ENCODE measurements at regions not wholly inside any gene's neighbourhood (a gene's known extent, or its start where the extent isn't known, plus 50 kb on each side); places are given as distances from the start of the nearest gene placed in this dataset.

- no peak overlapping the region for H2BK15ac ChIP-seq (ENCODE audit: low read length)
- no peak overlapping the region for H4K91ac ChIP-seq (ENCODE audit: low read depth, low read length, poor library complexity)
- DNase-seq (ENCODE audit: low spot score): no peak
Observed at GRCh38 chr7:79553811-79554555, 100.5 kb upstream of the MAGI2 start.

GRCh38 chr7:79552463-79552862 is 99.0 kb upstream of the MAGI2 start:
- Histone ChIP-seq H3K4ac (ENCODE audit: low read length) (no peak overlapping the region), H3K18ac (ENCODE audit: low read length) (no peak overlapping the region), H3K23ac (ENCODE audit: low read depth, low read length, poor library complexity) (no peak overlapping the region), H3K4me1 (ENCODE audit: control insufficient read depth in 2 of 2, insufficient read depth in 1 of 2, low read depth in 1 of 2, low read length in 2 of 2) (no peaks in the 10 kb centered on the region), H2AK5ac (ENCODE audit: low read depth, low read length) (no peak overlapping the region), H3K79me1 (ENCODE audit: low read depth, low read length) (no peaks in the 10 kb centered on the region), H3K9me3 (replicated peaks in 1 of 2; ENCODE audit: control insufficient read depth in 2 of 2, insufficient read depth in 1 of 2, low read depth in 1 of 2, low read length in 2 of 2) (no peaks in the 10 kb centered on the region), H3K27ac (replicated peaks; ENCODE audit: low read length) (no peak overlapping the region), H2AFZ (ENCODE audit: low read length) (no peak overlapping the region), H2BK120ac (ENCODE audit: low read depth, low read length) (no peak overlapping the region), H2BK5ac (ENCODE audit: low read length) (no peak overlapping the region), H3K4me3 (ENCODE audit: low read length in 2 of 2) (no peak overlapping the region), H3K9ac (ENCODE audit: low read depth, low read length, poor library complexity) (no peak overlapping the region), H3K4me2 (ENCODE audit: insufficient read depth, low read length, poor library complexity, severe bottlenecking) (no peak overlapping the region), H3K14ac (ENCODE audit: low read length) (no peak overlapping the region), H2BK12ac (ENCODE audit: low read length) (no peak overlapping the region), H4K8ac (ENCODE audit: low read depth, low read length) (no peak overlapping the region), H3K36me3 (replicated peaks in 1 of 2; ENCODE audit: control insufficient read depth in 2 of 2, insufficient read depth in 2 of 2, low read length in 2 of 2) (no peaks in the 10 kb centered on the region), H3K27me3 (ENCODE audit: control insufficient read depth in 3 of 3, insufficient read depth in 3 of 3, low read depth in 1 of 3, low read length in 3 of 3) (no peaks in the 10 kb centered on the region), H2BK15ac (ENCODE audit: low read length) (no peak overlapping the region), H4K91ac (ENCODE audit: low read depth, low read length, poor library complexity) (no peak overlapping the region)
- DNase-seq (ENCODE audit: low spot score): no peak

More at GRCh38 chr7:79553811-79554555, 100.5 kb upstream of the MAGI2 start:
- no peaks in the 10 kb centered on the region for H3K36me3 ChIP-seq (replicated peaks in 1 of 2; ENCODE audit: control insufficient read depth in 2 of 2, insufficient read depth in 2 of 2, low read length in 2 of 2)
- H2AFZ ChIP-seq (ENCODE audit: low read length): no peak overlapping the region
- no peak overlapping the region for H2BK120ac ChIP-seq (ENCODE audit: low read depth, low read length)
- no peak overlapping the region for H2BK5ac ChIP-seq (ENCODE audit: low read length)
- H3K79me1 ChIP-seq (ENCODE audit: low read depth, low read length): no peaks in the 10 kb centered on the region
- no peak overlapping the region for H3K18ac ChIP-seq (ENCODE audit: low read length)
- no peaks in the 10 kb centered on the region for H3K27me3 ChIP-seq (ENCODE audit: control insufficient read depth in 3 of 3, insufficient read depth in 3 of 3, low read depth in 1 of 3, low read length in 3 of 3)
- H3K23ac ChIP-seq (ENCODE audit: low read depth, low read length, poor library complexity): no peak overlapping the region
- no peak overlapping the region for H2BK12ac ChIP-seq (ENCODE audit: low read length)
- no peaks in the 10 kb centered on the region for H3K9me3 ChIP-seq (replicated peaks in 1 of 2; ENCODE audit: control insufficient read depth in 2 of 2, insufficient read depth in 1 of 2, low read depth in 1 of 2, low read length in 2 of 2)
- H4K8ac ChIP-seq (ENCODE audit: low read depth, low read length): no peak overlapping the region
- H3K4me2 ChIP-seq (ENCODE audit: insufficient read depth, low read length, poor library complexity, severe bottlenecking): no peak overlapping the region
- WGBS, 2 donors (ENCODE audit: extremely low coverage in 2 of 2, insufficient read length in 2 of 2, insufficient replicate concordance in 1 of 2): no CpG with 5 or more reads among the region's 6 CpGs
- H3K27ac ChIP-seq (replicated peaks; ENCODE audit: low read length): no peak overlapping the region
- no peak overlapping the region for H2AK5ac ChIP-seq (ENCODE audit: low read depth, low read length)
- no peak overlapping the region for H3K4ac ChIP-seq (ENCODE audit: low read length)
- H3K4me3 ChIP-seq (ENCODE audit: low read length in 2 of 2): no peak overlapping the region
- H3K4me1 ChIP-seq (ENCODE audit: control insufficient read depth in 2 of 2, insufficient read depth in 1 of 2, low read depth in 1 of 2, low read length in 2 of 2): no peaks in the 10 kb centered on the region
- no peak overlapping the region for H3K9ac ChIP-seq (ENCODE audit: low read depth, low read length, poor library complexity)
- H3K14ac ChIP-seq (ENCODE audit: low read length): no peak overlapping the region

GRCh38 chr7:79548727-79549126 is 95.3 kb upstream of the MAGI2 start:
- no CpG with 5 or more reads among the region's 3 CpGs for WGBS, 2 donors (ENCODE audit: extremely low coverage in 2 of 2, insufficient read length in 2 of 2, insufficient replicate concordance in 1 of 2)
- H3K27me3 ChIP-seq (ENCODE audit: control insufficient read depth in 3 of 3, insufficient read depth in 3 of 3, low read depth in 1 of 3, low read length in 3 of 3): no peaks in the 10 kb centered on the region
- no peak overlapping the region for H3K18ac ChIP-seq (ENCODE audit: low read length)
- no peak overlapping the region for H2BK5ac ChIP-seq (ENCODE audit: low read length)
- H3K4me1 ChIP-seq (ENCODE audit: control insufficient read depth in 2 of 2, insufficient read depth in 1 of 2, low read depth in 1 of 2, low read length in 2 of 2): no peaks in the 10 kb centered on the region
- no peak overlapping the region for H3K4ac ChIP-seq (ENCODE audit: low read length)
- H2BK12ac ChIP-seq (ENCODE audit: low read length): no peak overlapping the region
- H3K9ac ChIP-seq (ENCODE audit: low read depth, low read length, poor library complexity): no peak overlapping the region
- no peak overlapping the region for H2AFZ ChIP-seq (ENCODE audit: low read length)
- H3K4me2 ChIP-seq (ENCODE audit: insufficient read depth, low read length, poor library complexity, severe bottlenecking): no peak overlapping the region
- no peak overlapping the region for H2AK5ac ChIP-seq (ENCODE audit: low read depth, low read length)
- H3K79me1 ChIP-seq (ENCODE audit: low read depth, low read length): no peaks in the 10 kb centered on the region
- no peaks in the 10 kb centered on the region for H3K9me3 ChIP-seq (replicated peaks in 1 of 2; ENCODE audit: control insufficient read depth in 2 of 2, insufficient read depth in 1 of 2, low read depth in 1 of 2, low read length in 2 of 2)
- H3K14ac ChIP-seq (ENCODE audit: low read length): no peak overlapping the region
- H4K91ac ChIP-seq (ENCODE audit: low read depth, low read length, poor library complexity): no peak overlapping the region
- no peak overlapping the region for H3K4me3 ChIP-seq (ENCODE audit: low read length in 2 of 2)
- H4K8ac ChIP-seq (ENCODE audit: low read depth, low read length): no peak overlapping the region
- H2BK15ac ChIP-seq (ENCODE audit: low read length): no peak overlapping the region
- H3K27ac ChIP-seq (replicated peaks; ENCODE audit: low read length): no peak overlapping the region
- H2BK120ac ChIP-seq (ENCODE audit: low read depth, low read length): no peak overlapping the region
- DNase-seq (ENCODE audit: low spot score): no peak
- no peak overlapping the region for H3K23ac ChIP-seq (ENCODE audit: low read depth, low read length, poor library complexity)
- H3K36me3 ChIP-seq (replicated peaks in 1 of 2; ENCODE audit: control insufficient read depth in 2 of 2, insufficient read depth in 2 of 2, low read length in 2 of 2): no peaks in the 10 kb centered on the region

GRCh38 chr7:79547132-79547531 is 93.7 kb upstream of the MAGI2 start:
- H3K79me1 ChIP-seq (ENCODE audit: low read depth, low read length): no peaks in the 10 kb centered on the region
- no peak overlapping the region for H3K27ac ChIP-seq (replicated peaks; ENCODE audit: low read length)
- H2AFZ ChIP-seq (ENCODE audit: low read length): no peak overlapping the region
- H3K9me3 ChIP-seq (replicated peaks in 1 of 2; ENCODE audit: control insufficient read depth in 2 of 2, insufficient read depth in 1 of 2, low read depth in 1 of 2, low read length in 2 of 2): no peaks in the 10 kb centered on the region
- H3K14ac ChIP-seq (ENCODE audit: low read length): no peak overlapping the region
- no peak overlapping the region for H3K4me2 ChIP-seq (ENCODE audit: insufficient read depth, low read length, poor library complexity, severe bottlenecking)
- H4K8ac ChIP-seq (ENCODE audit: low read depth, low read length): no peak overlapping the region
- no peak overlapping the region for H4K91ac ChIP-seq (ENCODE audit: low read depth, low read length, poor library complexity)
- H2BK120ac ChIP-seq (ENCODE audit: low read depth, low read length): no peak overlapping the region
- H2BK15ac ChIP-seq (ENCODE audit: low read length): no peak overlapping the region
- no peaks in the 10 kb centered on the region for H3K4me1 ChIP-seq (ENCODE audit: control insufficient read depth in 2 of 2, insufficient read depth in 1 of 2, low read depth in 1 of 2, low read length in 2 of 2)
- H3K4me3 ChIP-seq (ENCODE audit: low read length in 2 of 2): no peak overlapping the region
- no peak overlapping the region for H2BK5ac ChIP-seq (ENCODE audit: low read length)
- no CpG with 5 or more reads among the region's 2 CpGs for WGBS, 2 donors (ENCODE audit: extremely low coverage in 2 of 2, insufficient read length in 2 of 2, insufficient replicate concordance in 1 of 2)
- DNase-seq (ENCODE audit: low spot score): no peak
- no peak overlapping the region for H3K4ac ChIP-seq (ENCODE audit: low read length)
- no peak overlapping the region for H3K23ac ChIP-seq (ENCODE audit: low read depth, low read length, poor library complexity)
- H3K18ac ChIP-seq (ENCODE audit: low read length): no peak overlapping the region
- H3K36me3 ChIP-seq (replicated peaks in 1 of 2; ENCODE audit: control insufficient read depth in 2 of 2, insufficient read depth in 2 of 2, low read length in 2 of 2): no peaks in the 10 kb centered on the region
- H2BK12ac ChIP-seq (ENCODE audit: low read length): no peak overlapping the region
- H2AK5ac ChIP-seq (ENCODE audit: low read depth, low read length): no peak overlapping the region
- H3K9ac ChIP-seq (ENCODE audit: low read depth, low read length, poor library complexity): no peak overlapping the region
- H3K27me3 ChIP-seq (ENCODE audit: control insufficient read depth in 3 of 3, insufficient read depth in 3 of 3, low read depth in 1 of 3, low read length in 3 of 3): no peaks in the 10 kb centered on the region
